ENCODE measurements at regions not wholly inside any gene's neighbourhood (a gene's known extent, or its start where the extent isn't known, plus 50 kb on each side); places are given as distances from the start of the nearest gene placed in this dataset.
A peak's percentile ranks its signal among the peaks of the same experiment; 100 is the strongest.

GRCh38 chr3:28575746-28576613, 227.4 kb upstream of the AZI2 start:
- peaks cover 52% of the 10 kb centered on the region for H3K27me3 ChIP-seq (ENCODE audit: control insufficient read depth, extremely low read depth, insufficient read depth, low read length)
- TF ChIP-seq EZH2 (IDR thresholded peaks at IDR 0.05; ENCODE audit: low read length), result peak; percentile 82
- TF ChIP-seq CTCF (optimal IDR thresholded peaks at IDR 0.05 in 1 of 3, IDR thresholded peaks at IDR 0.05 in 1 of 3, conservative IDR thresholded peaks at IDR 0.05 in 1 of 3; ENCODE audit: extremely low read depth in 1 of 3, insufficient read depth in 2 of 3, low read length in 3 of 3), result no peak

GRCh38 chr3:28576614-28577200, 228.1 kb upstream of the AZI2 start:
- FAIRE-seq, result no peak
- Histone ChIP-seq H3K4me2 (ENCODE audit: control insufficient read depth, extremely low read depth, insufficient read depth, low read depth, low read length) (peak overlapping the region; percentile 64), H3K9ac (ENCODE audit: control insufficient read depth, extremely low read depth, insufficient read depth, low read length) (no peak overlapping the region), H3K27me3 (ENCODE audit: control insufficient read depth, extremely low read depth, insufficient read depth, low read length) (peaks cover 52% of the 10 kb centered on the region), H3K4me1 (ENCODE audit: control insufficient read depth, extremely low read depth, insufficient read depth, low read length) (no peaks in the 10 kb centered on the region), H3K79me2 (ENCODE audit: control insufficient read depth, insufficient read depth, low read length) (no peaks in the 10 kb centered on the region), H4K20me1 (ENCODE audit: control insufficient read depth, extremely low read depth, insufficient read depth, low read length) (no peaks in the 10 kb centered on the region), H3K4me3 (ENCODE audit: control insufficient read depth in 2 of 3, extremely low read depth in 1 of 3, insufficient read depth in 2 of 3, low read depth in 1 of 3, low read length in 3 of 3) (no peak overlapping the region), H3K27ac (ENCODE audit: control insufficient read depth, insufficient read depth, low read length) (no peak overlapping the region), H2AFZ (ENCODE audit: control insufficient read depth, low read length) (no peak overlapping the region), H3K9me1 (ENCODE audit: control insufficient read depth, extremely low read depth, insufficient read depth, low read length) (no peaks in the 10 kb centered on the region), H3K36me3 (ENCODE audit: control insufficient read depth in 2 of 2, extremely low read depth in 1 of 2, insufficient read depth in 2 of 2, low read length in 2 of 2) (no peaks in the 10 kb centered on the region), H3K9me3 (ENCODE audit: control insufficient read depth, low read depth, low read length) (no peaks in the 10 kb centered on the region)
- dilution Hi-C loops (cut with MboI; ENCODE audit: extremely low pct_ligation_motif_present, low sequenced_read_pairs), result no loop called here
- no peak for DNase-seq (ENCODE audit: low read depth, low spot score)
- TF ChIP-seq CTCF (optimal IDR thresholded peaks at IDR 0.05 in 1 of 3, IDR thresholded peaks at IDR 0.05 in 1 of 3, conservative IDR thresholded peaks at IDR 0.05 in 1 of 3; ENCODE audit: extremely low read depth in 1 of 3, insufficient read depth in 2 of 3, low read length in 3 of 3) (no peak), EZH2 (IDR thresholded peaks at IDR 0.05; ENCODE audit: low read length) (peak; percentile 41)

More at GRCh38 chr3:28575746-28576613, 227.4 kb upstream of the AZI2 start:
- H3K9ac ChIP-seq (ENCODE audit: control insufficient read depth, extremely low read depth, insufficient read depth, low read length), result no peak overlapping the region
- no peak for DNase-seq (ENCODE audit: low read depth, low spot score)
- no peak overlapping the region for H2AFZ ChIP-seq (ENCODE audit: control insufficient read depth, low read length)
- H3K79me2 ChIP-seq (ENCODE audit: control insufficient read depth, insufficient read depth, low read length), result no peaks in the 10 kb centered on the region
- no peak for FAIRE-seq
- H3K4me3 ChIP-seq (ENCODE audit: control insufficient read depth in 2 of 3, extremely low read depth in 1 of 3, insufficient read depth in 2 of 3, low read depth in 1 of 3, low read length in 3 of 3), result peak overlapping the region in 2 of 3 experiments; percentile 13 to 54
- no peaks in the 10 kb centered on the region for H3K4me1 ChIP-seq (ENCODE audit: control insufficient read depth, extremely low read depth, insufficient read depth, low read length)
- no peaks in the 10 kb centered on the region for H3K36me3 ChIP-seq (ENCODE audit: control insufficient read depth in 2 of 2, extremely low read depth in 1 of 2, insufficient read depth in 2 of 2, low read length in 2 of 2)
- H3K27ac ChIP-seq (ENCODE audit: control insufficient read depth, insufficient read depth, low read length), result no peak overlapping the region
- no peaks in the 10 kb centered on the region for H3K9me1 ChIP-seq (ENCODE audit: control insufficient read depth, extremely low read depth, insufficient read depth, low read length)
- peak overlapping the region; percentile 64 for H3K4me2 ChIP-seq (ENCODE audit: control insufficient read depth, extremely low read depth, insufficient read depth, low read depth, low read length)
- dilution Hi-C loops (cut with MboI; ENCODE audit: extremely low pct_ligation_motif_present, low sequenced_read_pairs), result no loop called here
- H3K9me3 ChIP-seq (ENCODE audit: control insufficient read depth, low read depth, low read length), result no peaks in the 10 kb centered on the region
- no peaks in the 10 kb centered on the region for H4K20me1 ChIP-seq (ENCODE audit: control insufficient read depth, extremely low read depth, insufficient read depth, low read length)

Data from keratinocyte (primary cell).